HG03354 (cell line): ENCODE measurements at regions not wholly inside any gene's neighbourhood (a gene's known extent, or its start where the extent isn't known, plus 50 kb on each side); places are given as distances from the start of the nearest gene placed in this dataset.
"Not testable (repeated sequence)": the region's sequence is repeated elsewhere in the genome, so short reads cannot be mapped to it uniquely, and the experiment has no call there.

Source experiments
- ATAC-seq: cut with Tn5 transposase; IDR thresholded peaks from one replicate; pipeline ENCODE4 v1.9.1; 2021; ENCODE audit warnings: mild to moderate bottlenecking; ENCODE audit not compliant: unreplicated experiment, poor library complexity, severe bottlenecking

DNA sequence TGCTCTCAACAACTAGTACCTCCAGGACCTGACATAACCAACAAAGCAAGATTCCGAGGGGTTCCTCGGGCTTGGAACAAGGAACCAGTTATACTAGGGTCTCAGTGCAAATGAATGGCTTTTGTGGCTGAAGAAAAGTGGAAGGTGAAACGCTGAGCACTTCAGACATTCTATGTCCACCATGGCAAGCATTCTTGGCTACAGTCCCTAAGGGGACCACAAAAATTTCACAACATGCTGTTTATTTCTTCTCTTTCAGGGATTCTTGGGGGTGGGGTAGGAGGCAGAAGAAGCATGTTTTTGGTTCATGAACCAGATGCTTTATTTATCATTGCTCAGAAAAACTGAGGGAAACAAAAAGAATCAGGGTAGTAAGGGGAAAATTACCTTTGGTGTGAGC is 479.9 kb upstream of the CDH11 start:
- ATAC-seq = no peak

DNA sequence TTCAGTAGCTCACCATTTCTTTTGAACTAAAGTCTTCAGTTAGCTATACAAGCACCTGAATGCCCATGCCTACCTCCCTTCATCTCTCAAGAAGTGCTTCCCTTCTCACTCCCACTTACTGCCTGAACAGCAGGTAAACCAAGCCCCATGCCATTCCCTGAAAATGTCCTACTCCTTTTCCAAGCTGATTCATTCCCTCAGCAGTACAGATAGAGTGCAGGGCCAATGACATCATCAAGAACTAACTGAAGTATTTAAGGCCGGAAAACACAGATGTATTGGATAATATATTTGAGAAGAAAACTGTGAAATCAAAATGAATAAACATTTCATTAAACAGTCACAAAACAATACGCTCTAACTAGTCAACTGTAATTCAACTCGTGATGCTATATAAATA is 478.8 kb upstream of the CDH11 start:
- no peak for ATAC-seq

DNA sequence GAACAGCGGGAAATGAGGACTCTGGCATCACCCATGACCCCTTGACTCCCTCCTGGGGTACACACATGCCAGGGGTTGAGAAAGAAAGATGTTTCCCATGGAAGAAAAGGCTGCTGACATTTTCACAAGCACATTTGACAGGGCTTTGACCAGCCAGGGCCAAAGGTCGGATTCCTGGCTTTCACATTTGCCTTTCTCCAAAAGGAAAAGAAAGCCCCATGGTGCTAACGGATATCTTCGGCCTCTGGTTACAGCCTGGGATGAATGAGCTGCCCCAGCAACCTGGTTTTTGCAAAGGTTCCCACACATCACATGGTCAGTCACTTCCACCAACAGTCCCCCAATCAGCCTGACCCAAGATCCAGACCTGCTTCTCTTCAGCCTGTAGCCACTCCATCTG is 478.2 kb upstream of the CDH11 start:
- ATAC-seq = no peak

DNA sequence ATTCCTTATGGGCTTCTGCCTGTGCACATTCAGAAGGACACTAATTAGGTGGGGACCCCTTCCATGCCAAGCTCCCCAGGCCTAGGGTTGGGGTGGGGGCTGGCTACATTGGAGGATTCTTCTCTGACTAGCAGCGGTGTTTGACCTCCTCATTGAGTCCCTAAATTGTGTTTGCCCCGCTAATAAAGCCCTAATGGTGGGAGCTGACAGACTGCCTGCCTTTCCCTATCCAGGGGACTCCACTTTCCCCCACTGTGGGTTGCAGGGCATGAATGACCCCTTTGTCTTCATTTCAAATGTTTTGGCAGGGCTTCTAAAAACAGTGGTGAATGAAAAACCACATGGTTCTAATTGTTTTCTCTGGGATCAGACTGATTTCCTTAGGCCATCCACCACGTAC is 476.8 kb upstream of the CDH11 start:
- no peak for ATAC-seq

DNA sequence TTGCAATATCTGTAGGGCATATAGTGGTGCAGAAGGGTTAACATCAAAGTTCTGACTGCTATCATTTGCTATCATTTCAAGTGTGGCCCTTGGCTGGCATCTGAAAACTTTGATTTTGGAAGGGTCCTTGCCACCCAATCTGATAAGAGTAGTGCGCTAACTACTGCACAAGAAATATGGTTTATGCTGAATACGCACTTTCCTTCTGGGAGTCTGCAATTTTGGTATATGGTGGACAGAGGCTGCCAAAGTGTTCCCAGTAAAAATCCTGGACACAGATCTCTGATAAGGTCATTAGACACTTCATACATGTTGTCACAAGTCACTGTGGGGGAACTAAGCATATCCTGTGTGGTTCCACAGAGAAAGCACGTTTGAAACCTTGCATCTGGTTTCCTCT is 461.6 kb upstream of the CDH11 start:
- ATAC-seq = no peak

DNA sequence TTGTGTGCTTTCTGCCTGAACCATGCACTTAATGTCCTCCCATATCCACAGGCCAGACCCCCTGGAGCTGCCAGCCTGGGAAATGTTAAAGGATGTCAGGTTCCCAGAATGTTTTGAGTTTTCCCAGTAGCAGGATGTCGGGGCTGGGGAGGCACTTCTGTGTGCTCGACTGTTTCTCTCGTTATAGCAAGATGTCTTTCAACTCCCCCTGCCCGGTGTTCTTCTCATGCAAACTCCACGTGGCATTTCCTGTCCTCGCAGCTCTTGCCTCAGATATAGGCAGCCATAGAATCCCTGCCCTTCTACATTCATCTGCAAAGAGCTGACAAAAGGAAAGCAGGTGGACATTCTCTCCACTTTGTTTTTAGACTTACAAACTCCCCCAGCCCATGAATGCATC is 457.2 kb upstream of the CDH11 start:
- ATAC-seq = no peak

DNA sequence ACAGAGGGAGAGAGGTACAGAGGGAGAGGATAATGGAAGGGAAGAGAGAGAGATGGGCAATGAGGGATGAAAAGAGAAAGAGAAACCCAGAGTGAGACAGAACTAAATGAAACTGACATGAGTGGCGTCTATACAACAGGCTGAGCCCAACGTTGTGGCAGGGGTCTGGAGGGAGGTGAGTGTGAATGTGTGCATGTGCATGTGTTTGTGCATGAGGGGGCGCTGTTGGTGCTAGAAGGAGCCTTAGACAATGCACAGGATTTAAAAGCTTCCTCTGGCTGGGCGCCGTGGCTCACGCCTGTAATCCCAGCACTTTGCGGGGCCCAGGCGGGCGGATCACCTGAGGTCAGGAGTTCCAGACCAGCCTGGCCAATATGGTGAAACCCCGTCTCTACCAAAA is 454.8 kb upstream of the CDH11 start:
- ATAC-seq = no peak

DNA sequence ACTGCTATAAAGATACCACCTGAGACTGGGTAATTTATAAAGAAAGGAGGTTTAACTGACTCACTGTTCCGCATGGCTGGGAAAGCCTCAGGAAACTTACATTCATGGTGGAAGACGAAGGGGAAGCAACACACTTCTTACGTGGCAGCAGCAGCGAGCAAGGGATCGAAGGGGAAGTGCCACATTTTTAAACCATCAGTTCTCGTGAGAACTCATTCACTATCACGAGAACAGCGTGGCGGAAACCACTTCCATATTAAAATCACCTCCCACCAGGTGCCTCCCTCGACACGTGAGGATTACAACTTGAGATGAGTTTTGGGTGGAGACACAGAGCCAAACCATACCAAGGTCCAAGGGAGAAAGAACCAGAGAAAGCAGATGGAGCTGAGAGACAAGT is 454.3 kb upstream of the CDH11 start:
- ATAC-seq = no peak

DNA sequence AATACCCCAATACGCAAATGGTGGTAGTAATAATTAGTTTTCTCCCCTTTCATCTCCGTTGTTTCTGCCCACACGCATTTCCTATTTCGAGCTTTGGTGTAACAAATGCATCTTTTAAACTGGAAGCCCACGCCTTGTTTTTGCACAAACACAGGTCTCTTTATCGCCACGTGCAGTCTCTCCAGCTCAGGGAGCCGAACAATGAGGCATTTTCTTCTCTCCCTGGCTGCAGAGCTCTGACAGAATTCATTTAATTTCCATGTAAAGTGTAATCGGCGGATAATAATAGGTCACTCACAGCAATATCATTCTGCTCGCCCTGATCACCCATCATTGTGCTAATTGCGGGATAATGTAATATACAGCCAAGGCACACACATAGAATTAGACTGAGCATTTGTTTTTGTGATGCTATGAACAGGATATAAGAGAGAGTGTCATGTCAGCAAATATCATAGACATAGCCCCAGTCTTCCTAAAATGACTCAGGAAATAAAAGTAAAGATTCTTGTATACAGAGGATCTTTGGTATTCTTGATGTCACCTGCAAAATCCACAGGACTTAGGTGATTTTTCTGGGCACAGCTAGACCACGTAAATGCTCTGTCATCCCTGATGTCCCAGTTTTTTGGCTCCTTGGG is 452.6 kb upstream of the CDH11 start:
- ATAC-seq = no peak

DNA sequence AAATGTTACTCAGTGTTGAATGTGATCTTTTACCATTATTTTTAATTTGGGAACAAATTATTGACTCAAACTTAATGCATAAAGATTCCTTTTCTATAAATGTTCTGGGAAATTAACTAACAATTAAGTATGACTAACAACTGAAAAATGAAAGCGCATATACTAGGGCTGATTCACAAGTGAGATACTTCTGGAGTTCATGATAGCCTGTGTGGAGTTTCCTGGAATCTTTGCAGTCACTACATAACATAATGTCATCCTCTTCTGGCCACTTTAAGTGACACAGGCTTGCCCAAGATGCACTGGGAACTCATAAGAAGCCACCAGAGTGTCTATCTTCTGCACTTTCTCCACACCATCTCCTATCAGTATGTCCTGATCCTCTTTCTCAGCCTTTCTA is 450.3 kb upstream of the CDH11 start:
- no peak for ATAC-seq

DNA sequence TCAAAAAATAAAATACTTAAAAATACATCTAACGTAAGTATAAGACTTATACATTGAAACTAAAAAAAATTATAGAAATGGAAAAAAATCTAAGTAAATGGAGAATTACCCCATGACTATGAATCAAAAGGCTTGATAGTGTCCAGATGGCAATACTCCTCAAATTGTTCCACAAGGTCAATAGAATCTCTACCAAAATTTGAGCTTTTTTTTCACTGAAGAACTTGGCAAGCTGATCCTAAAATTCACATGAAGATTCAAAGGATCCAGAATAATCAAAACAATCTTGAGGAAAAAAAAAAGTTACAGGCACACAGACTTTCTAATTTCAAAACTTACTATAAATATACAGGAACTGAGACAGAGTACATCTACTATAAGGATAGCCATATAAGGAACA is 448.4 kb upstream of the CDH11 start:
- ATAC-seq = no peak

DNA sequence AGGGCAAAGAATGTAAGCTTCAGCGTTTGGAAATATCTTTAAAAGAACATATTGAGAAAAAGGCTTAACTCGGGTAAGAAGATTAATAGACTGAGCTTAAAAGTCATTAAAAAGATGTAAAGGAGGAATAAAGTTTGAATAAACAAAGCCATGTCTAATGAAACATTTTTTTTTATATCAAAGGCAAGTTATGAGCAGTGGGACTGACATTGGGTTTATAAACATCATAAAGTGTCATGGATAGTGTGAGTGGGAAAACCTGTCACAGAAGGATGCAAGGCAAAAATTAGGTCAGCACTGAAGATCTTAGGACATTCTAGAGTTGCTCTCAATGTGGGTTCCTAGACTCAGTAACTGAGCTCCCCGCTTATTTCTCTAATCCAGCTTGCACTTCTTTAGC is 438.0 kb upstream of the CDH11 start:
- no peak for ATAC-seq

DNA sequence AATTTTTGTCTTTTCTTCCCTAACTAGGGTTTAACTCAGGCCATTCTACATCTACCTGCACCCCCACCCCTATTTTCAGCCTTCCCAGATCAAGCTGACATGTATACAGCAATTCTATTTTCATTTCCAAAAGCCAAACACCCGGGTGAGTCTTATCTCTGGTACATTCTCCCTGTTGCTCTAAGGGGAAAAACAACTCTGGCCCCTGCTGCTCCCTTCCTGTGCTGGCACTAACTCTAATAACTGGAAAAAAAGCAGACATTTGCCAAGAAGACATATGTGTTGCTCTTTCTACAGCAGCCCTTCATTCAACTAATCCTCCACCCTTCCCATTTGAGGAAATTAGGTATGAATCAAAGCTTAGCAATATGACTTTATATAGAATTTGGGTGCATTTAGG is 427.8 kb upstream of the CDH11 start:
- not testable (repeated sequence) for ATAC-seq

DNA sequence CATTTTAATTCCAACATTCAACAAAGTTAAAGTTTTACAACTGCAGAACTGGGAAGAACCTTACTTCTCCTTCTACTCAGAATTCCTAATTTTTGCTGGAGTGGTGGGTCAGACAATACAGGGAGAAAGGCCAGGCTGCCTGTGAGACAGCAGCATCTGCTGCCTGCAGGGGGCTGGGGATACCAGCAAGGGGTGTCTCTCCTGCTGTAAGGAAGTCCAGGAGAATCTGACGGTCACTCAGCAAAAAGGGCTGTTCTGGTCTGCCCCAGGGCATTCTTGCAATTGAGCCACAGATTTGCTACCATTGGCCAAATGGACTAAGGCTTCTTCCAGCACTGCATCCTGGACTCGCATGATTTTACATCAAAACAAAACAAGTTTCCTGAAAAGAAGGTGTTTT is 426.6 kb upstream of the CDH11 start:
- no peak for ATAC-seq

DNA sequence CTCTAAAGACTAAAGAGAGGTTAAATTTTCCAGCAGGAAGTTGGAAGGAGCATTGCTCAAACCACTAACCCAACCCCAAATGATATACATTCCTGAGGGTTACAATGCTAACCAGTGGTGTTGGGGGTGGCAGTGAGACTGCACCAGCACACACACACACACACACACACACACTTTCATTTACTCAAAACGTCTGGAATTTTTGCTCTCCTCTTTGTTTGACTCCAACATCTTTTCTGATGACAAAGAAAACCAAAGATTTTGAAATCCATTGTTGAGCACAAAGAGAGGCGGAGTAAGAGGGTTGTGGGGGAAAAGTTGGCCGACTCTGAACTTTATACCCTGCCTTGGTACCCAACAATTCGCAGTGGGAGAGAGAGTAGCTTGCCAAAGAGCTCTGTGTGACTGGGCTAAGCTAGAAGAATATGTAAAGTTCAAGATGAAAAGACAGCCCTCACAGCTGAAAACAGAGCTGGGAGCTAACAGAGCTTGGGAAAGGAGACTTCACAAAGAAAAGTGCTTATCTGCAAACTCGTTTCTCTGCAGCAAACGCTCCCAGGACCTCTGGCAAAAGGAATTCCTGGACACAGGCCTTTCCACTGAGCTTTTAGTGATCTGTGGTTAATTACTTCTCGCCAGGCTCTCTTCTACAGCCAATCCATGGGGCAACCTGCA is 426.0 kb upstream of the CDH11 start:
- ATAC-seq = no peak

DNA sequence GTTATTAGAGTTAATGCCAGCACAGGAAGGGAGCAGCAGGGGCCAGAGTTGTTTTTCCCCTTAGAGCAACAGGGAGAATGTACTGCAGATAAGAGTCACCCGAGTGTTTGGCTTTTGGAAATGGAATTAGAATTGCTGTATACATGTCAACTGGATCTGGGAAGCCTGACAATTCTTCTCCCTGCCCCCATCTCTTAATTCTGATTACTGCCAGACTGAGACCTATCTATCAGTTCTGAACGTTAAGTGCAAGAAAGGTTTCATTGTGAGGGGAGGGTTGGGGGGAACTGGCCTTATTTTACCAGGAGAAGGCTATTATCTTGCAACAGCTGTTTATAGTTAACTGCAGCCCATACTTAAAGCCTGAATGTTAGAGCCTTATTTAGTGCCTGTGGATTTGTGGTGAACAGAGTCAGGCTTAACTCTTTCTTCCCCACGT is 424.5 kb upstream of the CDH11 start:
- ATAC-seq = no peak

DNA sequence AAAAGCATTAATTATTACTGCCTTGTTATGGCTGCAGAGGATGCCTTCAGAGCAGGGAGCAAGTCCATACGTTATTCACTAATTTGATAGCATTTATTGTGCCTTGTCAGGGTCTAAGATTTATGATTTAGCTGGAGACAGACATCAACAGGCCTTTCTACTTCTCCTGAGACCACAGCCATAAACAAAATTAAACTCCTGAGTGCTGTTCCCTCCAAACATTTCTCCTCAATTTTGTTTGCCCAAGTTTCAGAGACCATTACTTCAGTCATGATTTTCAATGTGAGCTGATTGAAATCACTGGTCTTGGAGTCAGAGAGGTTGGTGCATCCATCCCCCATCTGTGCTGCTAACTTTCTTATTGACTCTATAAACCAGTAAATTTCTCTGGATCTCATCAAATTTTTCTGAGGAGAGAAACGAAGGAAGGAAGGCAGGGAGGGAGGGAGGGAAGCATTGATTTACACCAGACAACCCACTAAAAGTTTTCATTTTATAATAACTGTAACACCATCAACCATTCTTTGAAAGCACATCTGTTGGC is 423.6 kb upstream of the CDH11 start:
- ATAC-seq = no peak

DNA sequence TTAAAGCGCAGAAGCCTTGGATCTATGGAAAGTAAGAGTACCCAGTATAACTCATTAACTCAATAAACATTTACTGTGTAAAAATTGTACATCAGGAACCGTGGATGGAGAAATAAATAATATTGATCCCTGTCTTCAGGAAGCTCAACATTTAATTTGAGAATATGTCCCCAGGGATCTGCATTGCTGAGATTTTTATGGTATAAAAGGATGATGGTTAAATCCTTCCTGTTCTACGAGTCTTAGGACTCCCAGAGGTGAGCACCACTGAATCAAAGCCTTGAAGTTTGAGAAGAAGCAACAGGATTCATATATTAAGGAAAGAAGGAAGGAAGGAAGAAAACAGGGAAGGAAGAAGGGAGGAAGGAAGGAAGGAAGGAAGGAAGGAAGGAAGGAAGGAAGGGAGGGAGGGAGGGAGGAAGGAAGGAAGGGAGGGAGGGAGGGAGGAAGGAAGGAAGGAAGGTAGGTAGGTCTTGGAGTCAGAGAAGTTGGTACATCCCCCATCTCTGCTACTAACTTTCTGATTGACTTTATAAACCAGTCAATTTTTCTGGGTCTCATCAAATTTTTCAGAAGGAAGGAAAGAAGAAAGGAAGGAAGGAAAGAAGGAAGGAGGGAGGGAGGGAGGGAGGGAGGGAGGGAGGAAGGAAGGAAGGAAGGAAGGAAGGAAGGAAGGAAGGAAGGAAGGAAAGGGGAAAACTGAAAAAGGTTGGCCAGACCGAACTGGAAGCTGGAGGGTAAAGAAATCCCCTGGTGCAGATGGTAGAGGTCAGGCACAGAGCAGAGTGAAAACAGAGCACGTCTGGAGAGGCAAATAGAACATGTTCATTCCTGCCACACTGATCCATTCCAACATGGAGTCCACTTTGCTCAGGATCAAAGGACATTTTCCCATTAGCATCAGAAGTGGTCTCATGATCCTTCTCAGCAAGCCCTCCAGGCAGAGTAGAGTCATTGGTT is 422.2 kb upstream of the CDH11 start:
- no peak for ATAC-seq

DNA sequence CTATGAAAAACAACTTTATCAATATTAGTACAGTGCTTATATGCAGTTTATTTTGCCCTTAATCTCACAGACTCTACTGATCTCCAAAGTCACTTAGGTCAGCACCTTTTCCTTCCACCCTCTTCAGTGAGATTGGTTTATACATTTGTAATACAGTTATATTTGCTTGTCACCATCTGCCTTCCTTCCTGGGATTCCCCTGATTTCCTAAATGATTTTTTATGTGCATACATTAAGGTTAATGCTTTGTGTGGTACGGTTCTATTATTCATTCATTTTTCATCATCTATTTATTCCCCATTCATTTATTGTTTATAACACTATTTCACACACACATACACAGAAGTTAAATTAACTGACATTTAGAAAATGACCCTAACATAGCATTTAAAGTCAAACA is 419.8 kb upstream of the CDH11 start:
- ATAC-seq = no peak

DNA sequence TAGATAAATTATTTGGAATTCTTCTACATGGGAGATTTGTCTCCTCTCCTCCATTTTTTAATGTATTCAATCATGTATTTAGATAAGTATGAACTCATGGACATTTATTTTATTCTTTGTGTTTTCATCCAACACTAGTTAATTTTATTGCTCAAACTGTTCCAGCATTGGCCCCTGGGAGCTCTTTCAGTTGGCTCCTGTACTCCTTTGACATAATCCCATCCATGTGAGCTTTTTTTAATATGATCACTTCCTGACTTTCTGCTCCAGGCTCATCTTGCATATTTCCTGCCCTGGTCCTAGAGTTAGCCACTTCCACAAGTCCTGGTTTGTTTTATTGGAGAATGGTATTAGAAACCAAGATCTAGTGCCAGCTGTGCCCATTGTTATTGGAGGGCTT is 419.0 kb upstream of the CDH11 start:
- ATAC-seq = no peak

DNA sequence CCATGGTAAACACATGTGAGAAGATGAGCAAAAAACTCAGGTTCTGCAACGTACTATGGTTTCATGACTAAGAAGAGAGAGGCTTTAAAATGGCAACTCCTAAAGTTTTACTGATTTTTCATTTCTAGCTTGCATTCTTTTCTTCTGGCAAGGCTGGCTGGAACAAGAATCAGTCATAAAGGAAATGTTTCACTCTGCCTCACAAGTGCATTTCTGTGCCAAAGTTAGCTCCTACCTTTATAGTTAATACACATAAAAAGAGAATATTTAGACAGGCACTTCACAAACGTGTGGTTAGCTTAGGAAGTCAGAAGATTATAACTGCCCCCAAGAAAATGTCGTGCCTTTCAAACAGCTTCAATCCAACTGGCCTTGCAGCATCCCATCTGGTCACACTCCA is 417.1 kb upstream of the CDH11 start:
- ATAC-seq = no peak
